HG02970 (cell line): ENCODE measurements at regions not wholly inside any gene's neighbourhood (a gene's known extent, or its start where the extent isn't known, plus 50 kb on each side); places are given as distances from the start of the nearest gene placed in this dataset.
"Not testable (repeated sequence)": the region's sequence is repeated elsewhere in the genome, so short reads cannot be mapped to it uniquely, and the experiment has no call there.

Source experiments
- ATAC-seq: cut with Tn5 transposase; IDR thresholded peaks from one replicate; pipeline ENCODE4 v1.9.1; 2021; ENCODE audit warnings: mild to moderate bottlenecking, moderate library complexity, moderate number of reproducible peaks; ENCODE audit not compliant: unreplicated experiment, low FRiP score

DNA sequence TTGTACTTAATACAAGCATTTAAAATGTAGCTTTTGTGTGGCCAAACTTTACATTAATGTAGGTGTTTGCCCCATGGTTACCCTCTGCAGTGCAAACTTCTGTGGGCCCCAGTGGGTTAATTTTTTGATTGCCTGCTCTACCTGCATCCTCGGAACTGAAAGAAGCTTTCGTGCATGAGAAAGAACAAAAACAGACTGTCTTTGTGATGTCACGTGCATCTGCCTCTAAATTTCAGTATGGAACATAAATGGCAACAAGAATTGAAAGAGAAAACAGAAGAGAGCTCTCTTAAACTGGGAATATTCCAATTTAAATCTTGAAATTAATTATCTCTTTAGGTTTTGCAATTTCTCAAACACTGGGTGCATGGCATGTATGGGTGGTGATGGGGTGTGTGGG lies 182.4 kb upstream of the LCORL start:
- ATAC-seq, result no peak

- ATAC-seq, result no peak
These were observed 180.9 kb upstream of the LCORL start for GRCh38 chr4:18202486-18202885.

- no peak for ATAC-seq
These were observed 180.3 kb upstream of the LCORL start for GRCh38 chr4:18201885-18202284.

DNA sequence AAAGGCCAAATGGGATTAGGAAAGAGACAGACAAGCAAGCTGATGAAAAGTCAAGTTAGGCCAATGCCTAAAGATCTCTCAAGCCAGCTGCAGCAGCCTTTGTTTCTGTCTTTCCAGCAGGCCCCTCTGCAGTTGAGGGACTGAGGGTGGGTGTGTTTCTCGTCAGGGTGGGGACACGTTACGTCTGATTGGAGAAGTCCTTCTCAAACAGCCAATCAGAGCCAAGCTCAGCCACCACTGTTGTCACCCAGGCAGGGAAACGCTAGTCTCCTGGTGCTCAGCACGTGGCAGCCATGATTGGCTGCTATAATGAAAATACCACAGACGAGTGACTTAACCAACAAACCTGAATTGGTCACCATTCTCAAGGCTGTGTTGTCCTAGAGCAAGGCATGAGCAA lies 177.1 kb upstream of the LCORL start:
- no peak for ATAC-seq

- ATAC-seq, result no peak
These were observed 175.9 kb upstream of the LCORL start for GRCh38 chr4:18197467-18197866.

DNA sequence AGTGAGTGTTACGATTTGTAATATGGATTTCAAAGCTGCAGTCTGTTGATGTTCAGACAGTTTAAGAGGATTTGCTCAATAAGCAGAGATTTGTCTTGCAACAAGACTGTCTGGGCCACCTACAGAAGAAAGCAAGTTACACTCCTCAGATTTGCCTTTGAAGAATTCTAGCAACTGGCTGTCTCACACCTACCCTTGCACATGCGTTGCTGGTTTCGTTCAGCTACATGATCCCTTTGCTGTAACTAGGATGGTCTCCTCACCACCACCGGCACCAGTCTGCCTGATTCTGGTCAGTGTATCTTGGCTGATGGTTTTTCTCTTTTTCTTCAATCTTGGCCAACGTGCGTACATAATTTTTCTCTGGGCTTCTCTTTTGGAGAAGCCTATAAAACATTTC lies 172.7 kb upstream of the LCORL start:
- ATAC-seq, result no peak

DNA sequence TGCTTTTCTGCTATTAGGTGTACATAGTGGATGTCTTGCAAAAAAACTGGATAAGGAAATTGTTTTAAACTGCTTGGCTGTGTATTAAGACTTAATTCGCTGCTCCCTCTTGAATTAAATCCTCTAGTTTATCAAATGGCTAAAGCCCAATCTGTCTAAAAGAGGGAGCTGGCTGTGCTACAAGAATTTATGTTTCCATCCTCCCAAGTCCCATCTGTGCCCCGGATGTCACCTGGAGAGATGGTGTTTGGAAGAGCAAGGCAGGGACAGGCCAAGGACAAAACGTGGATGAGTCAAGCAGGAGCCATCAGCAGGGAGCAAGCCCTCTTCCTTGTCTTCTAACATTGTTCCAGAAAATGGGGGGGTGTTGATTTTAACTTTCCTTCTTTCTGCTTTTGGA lies 171.3 kb upstream of the LCORL start:
- no peak for ATAC-seq

- no peak for ATAC-seq
These were observed 163.9 kb upstream of the LCORL start for GRCh38 chr4:18185491-18185890.

GRCh38 chr4:18180892-18181291 lies 159.3 kb upstream of the LCORL start:
- ATAC-seq, result no peak

GRCh38 chr4:18180122-18180521 lies 158.6 kb upstream of the LCORL start:
- no peak for ATAC-seq

DNA sequence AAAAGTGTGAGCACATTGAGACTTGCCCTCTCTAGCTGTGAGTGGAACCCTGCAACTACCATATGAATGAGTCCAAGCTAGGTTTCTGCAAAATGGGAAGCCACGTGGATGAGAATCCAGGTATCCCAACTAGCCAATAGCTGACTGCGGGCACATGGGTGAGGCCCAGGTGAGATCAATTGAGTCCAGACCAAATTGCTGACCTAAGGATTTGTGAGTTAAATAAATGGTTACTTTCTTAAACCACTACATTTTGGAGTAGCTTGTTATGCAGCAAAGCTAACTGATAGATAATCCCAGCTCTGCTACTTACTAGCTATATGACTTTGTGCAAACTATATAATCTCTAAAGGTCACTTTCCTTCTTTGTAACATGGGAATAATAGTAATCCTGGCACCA lies 150.3 kb upstream of the LCORL start:
- ATAC-seq, result no peak

DNA sequence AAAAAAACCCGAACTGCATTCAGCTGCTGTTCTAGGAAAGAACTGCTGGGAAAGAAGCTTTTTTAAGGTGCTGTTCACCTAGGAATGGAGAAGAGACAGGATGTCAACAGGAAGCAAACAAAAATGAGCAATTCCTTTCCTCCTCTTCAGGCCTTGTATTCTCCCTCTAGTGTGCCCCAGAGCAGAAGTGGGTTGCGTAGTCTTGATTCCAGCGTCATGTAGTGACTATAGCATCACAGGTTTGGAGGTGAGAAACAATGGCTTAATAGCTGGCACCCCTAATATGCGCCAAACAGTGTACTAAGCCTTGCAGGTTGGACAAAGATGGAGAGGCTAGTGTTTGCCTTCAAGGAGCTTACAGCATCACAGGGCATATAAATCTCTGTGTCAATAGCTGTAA lies 146.3 kb upstream of the LCORL start:
- no peak for ATAC-seq

GRCh38 chr4:18166925-18167324 lies 145.4 kb upstream of the LCORL start:
- ATAC-seq, result no peak

- ATAC-seq, result no peak
These were observed 140.9 kb upstream of the LCORL start for GRCh38 chr4:18162453-18162852.

DNA sequence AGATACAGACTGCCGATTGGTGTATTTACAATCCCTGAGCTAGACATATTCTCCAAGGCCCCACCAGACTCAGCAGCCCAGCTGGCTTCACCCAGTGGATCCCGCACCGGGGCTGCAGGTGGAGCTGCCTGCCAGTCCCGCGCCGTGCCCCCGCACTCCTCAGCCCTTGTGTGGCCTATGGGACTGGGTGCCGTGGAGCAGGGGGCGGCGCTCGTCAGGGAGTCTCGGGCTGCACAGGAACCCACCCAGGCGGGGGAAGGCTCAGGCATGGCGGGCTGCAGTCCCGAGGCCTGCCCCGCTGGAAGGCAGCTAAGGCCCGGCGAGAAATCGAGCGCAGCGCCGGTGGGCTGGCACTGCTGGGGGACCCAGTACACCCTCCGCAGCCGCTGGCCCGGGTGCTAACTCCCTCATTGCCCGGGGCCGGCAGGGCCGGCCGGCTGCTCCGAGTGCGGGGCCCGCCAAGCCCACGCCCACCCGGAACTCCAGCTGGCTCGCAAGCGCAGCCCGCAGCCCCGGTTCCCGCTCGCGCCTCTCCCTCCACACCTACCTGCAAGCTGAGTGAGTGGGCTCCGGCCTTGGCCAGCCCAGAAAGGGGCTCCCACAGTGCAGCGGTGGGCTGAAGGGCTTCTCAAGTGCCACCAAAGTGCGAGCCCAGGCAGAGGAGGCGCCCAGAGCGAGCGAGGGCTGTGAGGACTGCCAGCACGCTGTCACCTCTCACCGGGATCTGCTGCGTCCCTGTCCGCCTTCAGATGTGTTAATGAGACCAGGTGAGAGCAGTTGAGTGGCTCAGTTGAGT lies 137.8 kb upstream of the LCORL start:
- ATAC-seq, result not testable (repeated sequence)

DNA sequence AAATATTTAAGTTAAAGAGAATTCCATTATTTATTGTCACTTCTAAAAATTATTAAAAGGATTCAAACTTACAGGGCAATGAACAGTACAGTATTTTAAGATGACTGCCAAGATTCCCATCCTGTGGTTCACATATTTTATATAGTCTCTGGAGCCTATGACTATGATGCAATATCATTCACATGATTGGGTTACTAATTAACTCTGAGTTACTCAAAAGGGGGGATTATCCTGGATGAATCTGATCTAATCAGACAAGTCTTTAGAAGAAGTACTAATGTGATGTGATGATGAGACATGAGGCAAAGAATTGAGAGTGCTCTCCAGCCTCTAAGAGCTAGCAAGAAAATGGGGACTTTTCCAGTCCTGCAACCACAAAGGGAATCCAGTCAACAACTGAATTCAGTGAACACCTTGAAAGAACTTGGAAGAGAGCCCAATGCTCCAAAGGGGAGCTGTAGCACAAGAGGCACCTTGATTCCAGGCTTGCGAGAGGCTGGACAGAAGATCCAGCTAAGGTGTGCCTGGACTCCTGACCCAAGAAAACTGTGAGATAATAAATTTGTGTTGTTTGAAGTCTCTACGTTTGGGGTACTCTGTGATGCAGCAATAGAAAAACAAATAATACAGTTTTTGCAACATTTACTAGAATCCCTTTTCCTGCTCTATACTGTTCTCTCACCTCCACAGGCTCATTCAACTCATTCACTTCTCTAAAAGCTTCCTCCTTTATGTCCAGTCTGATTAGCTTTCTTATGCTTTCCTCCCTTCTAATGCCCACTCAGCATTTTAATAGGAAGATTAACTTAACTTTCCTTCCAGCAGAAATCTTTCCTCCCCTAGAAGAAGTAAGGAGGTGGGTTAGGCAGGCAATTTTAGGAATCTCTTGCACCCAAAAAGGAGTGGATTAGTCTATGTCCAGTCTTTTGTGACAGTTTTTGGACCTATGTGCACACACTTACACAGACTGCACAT lies 133.8 kb upstream of the LCORL start:
- ATAC-seq, result no peak

DNA sequence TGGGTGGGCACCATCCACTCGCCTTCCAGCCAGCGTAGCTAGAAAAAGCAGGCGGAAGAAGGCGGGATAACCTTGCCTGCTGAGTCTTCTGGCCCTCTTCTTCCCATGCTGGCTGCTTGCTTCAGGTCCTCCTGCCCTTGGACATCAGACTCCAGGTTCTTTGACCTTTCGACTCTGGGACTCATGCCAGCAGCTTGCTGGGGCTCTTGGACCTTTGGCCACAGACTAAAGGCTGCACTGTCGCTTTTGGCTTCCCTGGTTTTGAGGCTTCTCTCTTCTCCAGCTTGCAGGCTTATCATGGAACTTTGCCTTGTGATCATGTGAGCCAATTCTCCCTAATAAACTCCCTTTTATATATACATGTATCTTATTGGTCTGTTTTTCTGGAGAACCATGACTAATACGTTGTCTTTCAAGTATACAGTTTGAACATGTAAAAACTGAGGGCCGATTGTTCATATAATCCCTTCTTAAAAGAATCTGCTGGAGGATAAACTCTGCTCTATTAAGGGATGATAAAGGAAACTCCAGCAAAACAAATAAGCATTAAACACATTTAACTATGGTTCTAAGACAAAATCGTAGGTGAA lies 116.6 kb upstream of the LCORL start:
- no peak for ATAC-seq

GRCh38 chr4:18134111-18134510 lies 112.6 kb upstream of the LCORL start:
- no peak for ATAC-seq

GRCh38 chr4:18130256-18130655 lies 108.7 kb upstream of the LCORL start:
- no peak for ATAC-seq

DNA sequence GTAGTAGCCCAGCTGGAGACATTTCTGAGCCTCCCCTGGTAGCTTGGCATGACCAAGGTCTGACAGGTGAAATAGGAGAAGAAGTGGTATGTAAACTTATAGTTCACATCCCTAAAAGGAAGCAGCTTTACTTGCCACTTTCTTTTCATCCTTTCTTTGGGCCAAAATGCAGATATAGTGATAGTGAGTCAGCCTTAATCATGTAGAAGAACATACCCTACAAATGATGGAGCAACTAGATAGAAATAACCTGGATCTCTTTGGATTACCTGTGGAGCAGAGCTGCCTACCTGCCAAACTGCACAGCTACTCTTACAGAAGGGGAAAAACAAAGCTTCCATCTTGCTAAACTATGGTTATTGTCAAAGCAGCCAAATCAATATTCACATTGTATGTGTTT lies 106.7 kb upstream of the LCORL start:
- ATAC-seq, result no peak

GRCh38 chr4:18127030-18127429 lies 105.5 kb upstream of the LCORL start:
- ATAC-seq, result no peak
